A673 (cell line): ENCODE measurements at regions not wholly inside any gene's neighbourhood (a gene's known extent, or its start where the extent isn't known, plus 50 kb on each side); places are given as distances from the start of the nearest gene placed in this dataset.

Source experiments
- BruUV-seq: library from RNA; stranded (reverse); fragments of 400-500 nt; replicated peaks from 2 replicates; lab custom pipeline; 2021; lab: Mats Ljungman, UMichigan
- CTCF ChIA-PET: fragments of 300-600 bp; sonication (Branson Sonifier 250); formaldehyde crosslinking; loops from one replicate; lab custom pipeline; 2022; ENCODE audit warnings: antibody characterized with exemption; lab: Charles Lee
- POLR2A ChIA-PET: fragments of 300-600 bp; sonication (Branson Sonifier 250); formaldehyde crosslinking; loops from one replicate; lab custom pipeline; 2022; ENCODE audit warnings: antibody characterized with exemption; ENCODE audit not compliant: low non-redundant PET; lab: Charles Lee
- DNase-seq: peaks from one replicate; pipeline ENCODE4 v3.0.0-alpha.2; 2015; ENCODE audit warnings: low spot score
- H3K27ac ChIP-seq: fragments of 200-600 bp; sonication (generic); 2 replicates; pipeline ENCODE4 v1.5.1; 2016; ENCODE audit warnings: mixed run types, low read depth, mild to moderate bottlenecking, mixed read lengths, antibody characterized with exemption, low read length; ENCODE audit not compliant: poor library complexity, severe bottlenecking
- H3K27me3 ChIP-seq: fragments of 200-600 bp; sonication (generic); replicated peaks from 2 replicates; pipeline ENCODE4 v1.6.1; 2017; ENCODE audit warnings: mixed run types, low read depth, mild to moderate bottlenecking, mixed read lengths, antibody characterized with exemption, low read length; ENCODE audit not compliant: insufficient read depth, poor library complexity
- H3K36me3 ChIP-seq: fragments of 200-600 bp; sonication (generic); 2 replicates; pipeline ENCODE4 v1.6.1; 2016; ENCODE audit warnings: mixed run types, mild to moderate bottlenecking, mixed read lengths, antibody characterized with exemption, low read length; ENCODE audit not compliant: insufficient read depth, poor library complexity, severe bottlenecking
- H3K4me1 ChIP-seq: fragments of 200-600 bp; sonication (generic); 2 replicates; pipeline ENCODE4 v1.6.1; 2017; ENCODE audit warnings: mixed run types, mild to moderate bottlenecking, mixed read lengths, antibody characterized with exemption, low read length; ENCODE audit not compliant: insufficient read depth, poor library complexity, severe bottlenecking
- H3K4me3 ChIP-seq: fragments of 200-600 bp; sonication (generic); 2 replicates; pipeline ENCODE4 v1.5.1; 2016; ENCODE audit warnings: low read depth, mixed run types, mild to moderate bottlenecking, mixed read lengths, low read length; ENCODE audit not compliant: poor library complexity, severe bottlenecking
- H3K9me3 ChIP-seq: fragments of 200-600 bp; sonication (generic); 2 replicates; pipeline ENCODE4 v1.6.1; 2016; ENCODE audit warnings: mixed run types, low read depth, mild to moderate bottlenecking, mixed read lengths, antibody characterized with exemption, low read length; ENCODE audit not compliant: poor library complexity, severe bottlenecking
- CTCF ChIP-seq: fragments of 300-800, 200-600 bp; sonication (generic); conservative IDR thresholded peaks from 2 replicates; pipeline ENCODE4 v1.5.1; 2017; ENCODE audit warnings: low read depth, mild to moderate bottlenecking, antibody characterized with exemption, low read length, moderate library complexity, mixed read lengths
- EZH2 ChIP-seq: fragments of 200-600 bp; sonication (generic); IDR thresholded peaks from 2 replicates; pipeline ENCODE4 v1.6.1; 2017; ENCODE audit warnings: borderline replicate concordance, low read depth, mild to moderate bottlenecking, mixed read lengths, antibody characterized with exemption, low read length; ENCODE audit not compliant: poor library complexity, severe bottlenecking
- intact Hi-C: fragments of 100-400 bp; cut with micrococcal nuclease; formaldehyde crosslinking; loops from one replicate; pipeline ENCODE4 v1.10.0; 2022; ENCODE audit not compliant: unreplicated experiment

GRCh38 chr20:53881362-53881761 is 189.0 kb downstream of the BCAS1 start:
- intact Hi-C loops = no loop called here
- BruUV-seq = no TSS peak
- ChIA-PET CTCF (interaction anchor here (0.6 kb wide), 1 partner anchor 121 kb away, joined by 9 read pairs; no protein-coding TSS in a partner anchor), POLR2A (no interaction called here)
- Histone ChIP-seq H3K36me3 (no peaks in the 10 kb centered on the region), H3K4me3 (no peak overlapping the region), H3K9me3 (no peaks in the 10 kb centered on the region), H3K27me3 (no peaks in the 10 kb centered on the region), H3K4me1 (peaks cover 13% of the 10 kb centered on the region), H3K27ac (no peak overlapping the region)
- no peak for DNase-seq
- TF ChIP-seq EZH2 (no peak), CTCF (no peak)

- POLR2A ChIA-PET = no interaction called here
- TF ChIP-seq CTCF = no peak
- TF ChIP-seq EZH2 = no peak
- intact Hi-C loops = no loop called here
- Histone ChIP-seq H3K4me1 (peaks cover 13% of the 10 kb centered on the region), H3K4me3 (no peak overlapping the region), H3K36me3 (no peaks in the 10 kb centered on the region), H3K9me3 (no peaks in the 10 kb centered on the region), H3K27ac (no peak overlapping the region), H3K27me3 (no peaks in the 10 kb centered on the region)
- BruUV-seq = no TSS peak
- no peak for DNase-seq
- CTCF ChIA-PET = interaction anchor here (0.6 kb wide), 1 partner anchor 60 kb away, joined by 3 read pairs; no protein-coding TSS in a partner anchor
Observed at GRCh38 chr20:53880108-53880641, 190.2 kb downstream of the BCAS1 start.

- TF ChIP-seq EZH2 = no peak
- TF ChIP-seq CTCF = no peak
- no peaks in the 10 kb centered on the region for H3K27me3 ChIP-seq
- intact Hi-C loops = no loop called here
- DNase-seq = no peak
- no peaks in the 10 kb centered on the region for H3K36me3 ChIP-seq
- peaks cover 9% of the 10 kb centered on the region for H3K4me1 ChIP-seq
- H3K4me3 ChIP-seq = no peak overlapping the region
- BruUV-seq = no TSS peak
- no peak overlapping the region for H3K27ac ChIP-seq
- no peaks in the 10 kb centered on the region for H3K9me3 ChIP-seq
- POLR2A ChIA-PET = interaction anchor here (0.7 kb wide), 1 partner anchor 85 kb away, joined by 3 read pairs; no protein-coding TSS in a partner anchor
- CTCF ChIA-PET = interaction anchor here (0.6 kb wide), 1 partner anchor 217 kb away, joined by 5 read pairs; no protein-coding TSS in a partner anchor
Observed at GRCh38 chr20:53879048-53879684, 191.2 kb downstream of the BCAS1 start.
